Neural cell (in vitro differentiated cells): ENCODE measurements at regions not wholly inside any gene's neighbourhood (a gene's known extent, or its start where the extent isn't known, plus 50 kb on each side); places are given as distances from the start of the nearest gene placed in this dataset.

Experiments
- CTCF ChIP-seq: fragments of 450-650 bp; IDR thresholded peaks from 2 replicates; pipeline ENCODE4 v1.5.1; 2014; ENCODE audit warnings: antibody characterized with exemption, mild to moderate bottlenecking, moderate library complexity; ENCODE audit not compliant: poor library complexity, severe bottlenecking
- RAD21 ChIP-seq: fragments of 450-650 bp; conservative IDR thresholded peaks from 2 replicates; pipeline ENCODE4 v1.6.1; 2014; ENCODE audit warnings: antibody characterized with exemption, mild to moderate bottlenecking, moderate library complexity
- SMC3 ChIP-seq: fragments of 450-650 bp; conservative IDR thresholded peaks from 2 replicates; pipeline ENCODE4 v1.6.1; 2014; ENCODE audit warnings: antibody characterized with exemption, mild to moderate bottlenecking, moderate library complexity; ENCODE audit not compliant: poor library complexity
- TAF1 ChIP-seq: IDR thresholded peaks from 2 replicates; pipeline ENCODE4 v1.6.1; 2012; ENCODE audit warnings: low read depth
- TF ChIP-seq, protein P1 (sequence below): IDR thresholded peaks from 2 replicates; pipeline ENCODE4 v1.6.1; 2012; ENCODE audit warnings: borderline replicate concordance

GRCh38 chr2:204312105-204312504 is 233.2 kb upstream of the PARD3B start:
- TF ChIP-seq CTCF (no peak), TAF1 (no peak), RAD21 (no peak), SMC3 (no peak)
- TF ChIP-seq, protein P1, sequence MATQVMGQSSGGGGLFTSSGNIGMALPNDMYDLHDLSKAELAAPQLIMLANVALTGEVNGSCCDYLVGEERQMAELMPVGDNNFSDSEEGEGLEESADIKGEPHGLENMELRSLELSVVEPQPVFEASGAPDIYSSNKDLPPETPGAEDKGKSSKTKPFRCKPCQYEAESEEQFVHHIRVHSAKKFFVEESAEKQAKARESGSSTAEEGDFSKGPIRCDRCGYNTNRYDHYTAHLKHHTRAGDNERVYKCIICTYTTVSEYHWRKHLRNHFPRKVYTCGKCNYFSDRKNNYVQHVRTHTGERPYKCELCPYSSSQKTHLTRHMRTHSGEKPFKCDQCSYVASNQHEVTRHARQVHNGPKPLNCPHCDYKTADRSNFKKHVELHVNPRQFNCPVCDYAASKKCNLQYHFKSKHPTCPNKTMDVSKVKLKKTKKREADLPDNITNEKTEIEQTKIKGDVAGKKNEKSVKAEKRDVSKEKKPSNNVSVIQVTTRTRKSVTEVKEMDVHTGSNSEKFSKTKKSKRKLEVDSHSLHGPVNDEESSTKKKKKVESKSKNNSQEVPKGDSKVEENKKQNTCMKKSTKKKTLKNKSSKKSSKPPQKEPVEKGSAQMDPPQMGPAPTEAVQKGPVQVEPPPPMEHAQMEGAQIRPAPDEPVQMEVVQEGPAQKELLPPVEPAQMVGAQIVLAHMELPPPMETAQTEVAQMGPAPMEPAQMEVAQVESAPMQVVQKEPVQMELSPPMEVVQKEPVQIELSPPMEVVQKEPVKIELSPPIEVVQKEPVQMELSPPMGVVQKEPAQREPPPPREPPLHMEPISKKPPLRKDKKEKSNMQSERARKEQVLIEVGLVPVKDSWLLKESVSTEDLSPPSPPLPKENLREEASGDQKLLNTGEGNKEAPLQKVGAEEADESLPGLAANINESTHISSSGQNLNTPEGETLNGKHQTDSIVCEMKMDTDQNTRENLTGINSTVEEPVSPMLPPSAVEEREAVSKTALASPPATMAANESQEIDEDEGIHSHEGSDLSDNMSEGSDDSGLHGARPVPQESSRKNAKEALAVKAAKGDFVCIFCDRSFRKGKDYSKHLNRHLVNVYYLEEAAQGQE, result no peak
